NCI-H446 (cell line): ENCODE measurements at regions not wholly inside any gene's neighbourhood (a gene's known extent, or its start where the extent isn't known, plus 50 kb on each side); places are given as distances from the start of the nearest gene placed in this dataset.
"Not testable (repeated sequence)": the region's sequence is repeated elsewhere in the genome, so short reads cannot be mapped to it uniquely, and the experiment has no call there.

Source experiments
- DNase-seq, 2 experiments: peaks; one replicate each; lab custom pipeline; 2025; lab: John Stamatoyannopoulos, UW

DNA sequence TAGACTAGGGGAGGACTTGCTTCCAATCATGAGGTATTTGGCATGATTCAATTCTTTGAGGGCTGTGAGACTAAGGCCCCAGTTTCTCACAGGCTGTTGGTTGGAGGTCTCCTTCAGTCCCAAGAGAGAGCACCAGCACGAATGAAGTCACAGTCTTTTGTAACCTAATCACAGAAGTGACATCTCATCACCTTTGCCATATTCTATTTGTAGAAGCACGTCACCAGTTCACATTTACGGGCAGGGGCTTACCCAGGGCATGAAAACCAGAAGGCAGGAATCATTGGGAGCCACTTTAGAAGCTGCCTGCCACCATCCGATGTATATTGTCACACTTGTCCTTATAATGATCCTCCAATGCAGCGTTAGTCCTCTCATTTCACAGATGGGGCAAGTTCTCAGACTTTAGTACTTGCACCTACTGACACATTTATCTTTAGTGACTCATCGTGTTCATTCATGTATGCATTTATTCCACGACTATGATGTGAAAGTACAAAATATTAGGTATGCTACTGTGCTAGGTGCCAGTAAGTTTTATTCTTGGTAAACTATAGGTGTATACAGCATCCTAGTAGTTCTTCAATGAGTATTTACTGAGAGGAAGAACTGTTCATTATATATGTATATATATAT lies 163.8 kb upstream of the PGRMC2 start:
- DNase-seq, result no peak

DNA sequence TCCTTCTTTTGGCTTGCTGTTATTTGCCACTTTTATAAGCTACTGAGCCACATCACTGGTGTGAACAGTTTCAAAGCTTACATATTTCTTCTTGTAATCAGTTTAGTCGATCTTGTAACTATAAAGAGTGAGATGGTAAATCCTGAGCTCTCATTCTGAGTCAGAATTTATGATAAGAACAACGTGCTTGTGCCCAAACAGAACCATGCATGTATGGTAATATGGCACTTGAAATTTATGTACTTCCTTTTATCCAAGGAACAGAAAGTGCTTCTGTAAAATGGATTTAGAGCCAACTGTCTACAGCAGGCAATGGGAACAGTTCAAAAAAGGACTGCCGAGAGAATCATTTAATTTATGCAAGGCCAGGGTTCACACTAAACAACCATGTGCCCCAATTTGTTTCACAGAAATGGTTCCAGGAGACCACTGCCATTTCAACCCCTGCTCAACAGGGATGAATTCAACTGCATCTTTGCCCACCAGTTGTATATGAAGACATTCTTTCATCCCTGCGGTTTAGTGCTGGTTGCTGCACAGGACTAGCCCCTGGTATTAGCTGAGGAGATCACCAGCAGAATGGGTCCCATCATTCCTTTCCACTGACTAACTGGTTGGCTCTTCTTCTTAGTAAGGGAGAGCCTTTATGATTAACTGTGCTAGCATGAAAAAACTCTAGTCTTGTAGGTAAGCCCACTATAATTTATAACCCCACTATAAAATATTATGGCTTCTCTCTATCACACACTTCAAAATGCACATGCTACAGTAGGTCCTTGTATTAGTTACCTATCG lies 162.9 kb upstream of the PGRMC2 start:
- no peak for DNase-seq

DNA sequence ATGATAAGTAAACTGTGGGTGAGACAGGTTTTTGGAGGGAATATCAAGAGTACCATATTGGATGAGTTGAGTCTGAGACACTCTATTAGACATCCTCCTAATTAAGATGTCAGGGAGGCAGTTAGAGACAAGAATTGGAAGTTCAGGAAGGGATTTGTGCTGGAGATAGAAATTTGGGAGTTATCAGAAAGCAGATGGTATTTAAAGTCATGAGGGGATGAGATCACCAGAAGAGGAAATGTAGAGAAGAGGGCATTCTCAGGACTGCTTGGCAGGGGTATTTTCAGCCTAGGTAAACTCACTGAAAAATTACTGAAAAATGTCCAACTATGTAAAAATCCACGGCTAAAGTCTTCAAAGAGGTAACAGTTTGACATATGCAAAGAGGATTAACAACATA lies 161.6 kb upstream of the PGRMC2 start:
- no peak for DNase-seq

DNA sequence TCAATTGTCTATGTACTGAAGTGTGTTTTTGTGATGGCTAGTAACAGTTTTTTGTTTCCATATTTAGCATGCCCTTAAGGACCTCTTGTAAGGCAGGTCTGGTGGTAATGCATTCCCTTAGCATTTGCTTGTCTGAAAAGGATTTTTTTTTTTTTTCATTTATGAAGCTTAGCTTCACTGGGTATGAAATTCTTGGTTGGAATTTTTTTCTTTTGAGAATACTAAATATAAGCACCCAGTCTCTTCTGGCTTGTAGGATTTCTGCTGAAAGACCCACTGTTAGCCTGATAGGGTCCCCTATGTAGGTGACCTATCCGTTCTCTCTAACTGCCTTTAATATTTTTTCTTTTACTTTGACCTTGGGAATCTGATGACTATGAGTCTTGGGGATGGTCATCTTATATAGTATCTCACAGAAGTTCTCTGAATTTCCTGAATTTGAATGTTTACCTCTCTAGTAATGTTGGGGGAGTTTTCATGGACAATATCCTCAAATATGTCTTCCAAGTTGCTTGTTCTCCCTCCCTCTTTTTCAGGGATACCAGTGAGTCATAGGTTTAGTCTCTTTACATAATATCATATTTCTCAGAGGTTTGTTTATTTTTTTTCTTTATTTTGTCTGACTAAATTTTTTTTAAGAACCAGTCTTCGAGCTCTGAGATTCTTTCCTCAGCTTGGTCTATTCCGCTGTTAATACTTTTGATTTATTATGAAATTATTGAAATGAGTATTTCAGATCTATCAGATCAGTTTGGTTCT lies 157.1 kb upstream of the PGRMC2 start:
- no peak for DNase-seq

DNA sequence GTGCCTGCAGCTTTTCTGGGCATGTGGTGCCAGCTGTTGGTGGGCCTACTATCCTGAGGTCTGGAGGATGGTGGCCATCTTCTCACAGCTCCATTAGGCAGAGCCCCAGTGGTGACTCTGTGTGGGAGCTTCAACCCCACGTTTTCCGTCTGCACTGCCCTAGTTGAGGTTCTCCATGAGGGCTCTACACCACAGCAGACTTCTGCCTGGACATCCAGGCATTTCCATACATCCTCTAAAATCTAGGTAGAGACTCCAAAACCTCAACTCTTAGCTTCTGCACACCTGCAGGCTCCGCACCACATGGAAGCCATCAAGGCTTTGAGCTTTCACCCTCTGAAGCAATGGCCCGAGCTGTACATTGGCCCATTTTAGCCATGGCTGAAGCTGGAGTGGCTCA lies 153.3 kb upstream of the PGRMC2 start:
- DNase-seq, result no peak

DNA sequence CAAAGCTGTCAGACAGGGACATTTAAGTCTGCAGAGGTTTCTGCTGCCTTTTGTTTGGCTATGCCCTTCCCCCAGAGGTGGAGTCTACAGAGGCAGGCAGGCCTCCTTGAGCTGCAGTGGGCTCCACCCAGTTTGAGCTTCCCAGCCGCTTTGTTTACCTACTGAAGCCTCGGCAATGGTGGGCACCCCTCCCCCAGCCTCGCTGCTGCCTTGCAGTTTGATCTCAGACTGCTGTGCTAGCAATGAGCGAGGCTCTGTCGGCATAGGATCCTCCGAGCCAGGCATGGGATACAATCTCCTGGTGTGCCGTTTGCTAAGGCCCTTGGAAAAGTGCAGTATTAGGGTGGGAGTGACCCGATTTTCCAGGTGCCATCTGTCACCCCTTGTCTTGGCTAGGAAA lies 149.4 kb upstream of the PGRMC2 start:
- DNase-seq, result not testable (repeated sequence)

DNA sequence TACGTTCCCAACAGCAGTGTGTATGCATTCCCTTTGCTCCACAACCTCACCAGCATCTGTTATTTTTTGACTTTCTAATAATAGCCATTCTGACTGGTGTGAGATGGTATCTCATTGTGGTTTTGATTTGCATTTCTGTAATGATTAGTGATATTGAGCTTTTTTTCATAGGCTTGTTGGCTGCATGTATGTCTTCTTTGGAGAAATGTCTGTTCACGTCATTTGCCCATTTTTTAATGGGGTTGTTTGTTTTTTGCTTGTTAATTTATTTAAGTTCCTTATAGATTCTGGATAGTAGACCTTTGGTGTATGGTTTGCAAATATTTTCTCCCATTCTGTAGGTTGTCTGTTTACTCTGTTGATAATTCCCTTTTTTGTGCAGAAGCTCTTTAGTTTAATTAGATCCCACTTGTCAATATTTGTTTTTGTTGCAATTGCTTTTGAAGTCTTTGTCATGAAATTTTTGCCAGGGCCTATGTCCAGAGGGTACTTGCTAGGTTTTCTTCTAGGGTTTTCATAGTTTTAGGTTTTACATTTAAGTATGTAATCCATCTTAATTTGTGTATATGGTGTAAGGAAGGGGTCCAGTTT lies 141.5 kb upstream of the PGRMC2 start:
- DNase-seq, result not testable (repeated sequence)

DNA sequence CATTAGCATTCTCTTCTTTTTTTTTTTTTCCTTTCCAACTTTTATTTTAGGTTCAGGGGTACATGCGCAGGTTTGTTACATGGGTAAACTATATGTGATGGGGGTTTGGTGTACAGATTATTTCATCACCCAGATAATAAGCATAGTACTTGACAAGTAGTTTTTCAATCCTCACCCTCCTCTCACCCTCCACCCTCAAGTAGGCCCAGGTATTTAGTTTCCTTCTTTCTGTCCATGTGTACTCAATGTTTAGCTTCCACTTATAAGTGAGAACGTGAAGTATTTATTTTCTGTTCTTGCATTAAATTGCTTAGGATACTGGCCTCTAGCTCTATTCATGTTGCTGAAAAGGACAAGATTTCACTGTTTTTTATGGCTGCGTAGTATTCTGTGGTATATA lies 140.8 kb upstream of the PGRMC2 start:
- DNase-seq, result no peak

DNA sequence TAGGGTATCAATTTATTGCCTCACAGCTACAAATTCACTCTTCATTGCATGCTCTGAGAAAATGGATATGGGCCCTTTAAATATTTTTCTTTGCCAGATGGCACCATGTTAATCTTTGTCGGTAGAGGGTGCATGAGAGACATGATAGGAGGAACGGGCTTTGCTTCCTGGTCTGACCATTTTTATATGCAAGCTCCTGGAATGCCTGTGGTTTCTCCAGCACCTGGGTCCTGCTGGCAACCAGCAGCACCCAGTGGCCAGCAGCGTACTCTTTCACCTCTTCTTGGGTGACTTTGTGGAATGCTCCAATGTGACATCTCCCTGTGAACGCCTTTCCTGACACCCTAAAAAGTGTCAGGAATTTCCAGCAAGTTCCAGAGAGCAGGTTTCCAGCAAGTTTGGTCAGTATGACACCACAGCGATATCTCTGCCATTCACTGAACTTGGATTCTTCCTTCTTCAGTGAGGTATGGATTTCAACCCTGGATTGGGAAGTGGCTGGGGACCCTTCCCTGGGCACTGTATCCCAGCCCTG lies 140.3 kb upstream of the PGRMC2 start:
- peak; percentile 5 to 60 for DNase-seq

DNA sequence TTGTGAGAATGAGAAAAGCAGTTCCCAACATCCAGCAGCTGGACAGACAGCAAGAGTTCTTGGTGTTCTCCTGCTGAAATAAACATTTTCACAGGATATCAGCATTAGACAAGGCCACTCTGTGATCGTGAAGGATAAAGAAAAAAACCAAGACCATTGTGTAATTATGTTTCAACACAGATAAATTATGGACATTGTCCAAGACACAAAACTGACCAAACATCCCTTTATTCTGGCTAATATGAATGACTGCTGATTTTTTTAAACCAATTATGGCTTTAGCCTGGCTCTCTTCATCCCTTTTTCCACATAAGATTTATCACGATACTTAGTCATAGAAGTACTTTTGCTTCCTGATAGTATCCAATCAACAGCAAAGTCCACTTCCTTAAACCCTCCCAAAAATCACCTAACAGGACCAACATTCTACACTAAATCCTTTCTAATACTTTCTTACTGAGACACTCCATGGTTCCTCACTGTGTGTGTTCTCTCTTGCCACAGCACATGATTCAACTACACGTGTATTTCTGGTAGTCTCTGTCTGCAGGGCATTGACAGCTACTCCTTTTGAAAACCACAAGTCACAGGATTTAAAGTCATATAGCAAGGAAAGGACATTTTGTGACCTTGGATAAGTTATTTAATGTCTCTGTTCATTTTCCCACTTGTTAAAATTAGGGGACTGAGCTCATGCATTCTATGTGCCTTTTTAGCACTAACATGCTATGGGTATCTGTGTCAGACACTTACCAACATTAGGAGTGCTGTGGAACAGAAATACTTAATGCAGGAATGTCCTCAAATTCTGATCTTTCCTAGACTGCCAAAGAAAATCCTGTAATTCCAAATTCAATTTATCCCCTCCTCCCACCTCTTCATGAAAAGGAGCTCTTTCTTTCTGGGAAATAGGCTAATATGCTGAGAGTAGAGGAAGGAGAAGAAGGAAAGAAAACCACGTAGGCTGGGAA lies 137.2 kb upstream of the PGRMC2 start:
- no peak for DNase-seq

DNA sequence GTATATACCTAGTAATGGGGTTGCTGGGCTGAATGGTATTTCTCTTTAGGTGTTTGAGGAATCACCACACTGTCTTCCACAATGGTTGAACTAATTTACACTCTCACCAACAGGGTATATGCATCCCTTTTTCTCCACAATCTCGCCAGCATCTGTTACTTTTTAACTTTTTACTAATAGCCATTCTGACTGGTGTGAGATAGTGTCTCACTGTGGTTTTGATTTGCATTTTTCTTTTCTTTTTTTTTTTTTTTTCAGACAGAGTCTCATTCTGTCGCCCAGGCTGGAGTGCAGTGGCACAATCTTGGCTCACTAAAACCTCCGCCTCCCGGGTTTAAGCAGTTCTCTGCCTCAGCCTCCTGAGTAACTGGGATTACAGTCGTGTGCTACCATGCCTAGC lies 134.7 kb upstream of the PGRMC2 start:
- not testable (repeated sequence) for DNase-seq

DNA sequence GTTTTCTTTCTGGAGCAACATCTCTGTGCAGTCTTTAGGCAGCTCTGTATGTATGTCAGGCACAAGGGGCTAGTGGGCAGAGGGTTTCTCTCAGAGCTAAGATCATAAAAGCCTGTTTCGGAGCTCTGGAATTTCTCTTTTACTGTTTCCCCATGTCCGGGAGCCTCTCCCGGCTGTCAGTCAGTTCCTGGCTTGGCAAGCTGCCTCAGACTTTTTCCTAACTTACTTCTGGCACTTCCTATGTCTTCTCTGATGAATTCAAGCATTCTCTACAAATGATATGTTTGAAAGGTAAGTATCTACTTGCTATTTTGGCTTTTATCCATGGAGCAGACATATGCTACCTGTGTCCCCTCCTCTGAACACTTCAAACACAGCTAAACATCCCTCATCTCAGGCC lies 129.3 kb upstream of the PGRMC2 start:
- DNase-seq, result peak in 1 of 2 experiments; percentile 0

DNA sequence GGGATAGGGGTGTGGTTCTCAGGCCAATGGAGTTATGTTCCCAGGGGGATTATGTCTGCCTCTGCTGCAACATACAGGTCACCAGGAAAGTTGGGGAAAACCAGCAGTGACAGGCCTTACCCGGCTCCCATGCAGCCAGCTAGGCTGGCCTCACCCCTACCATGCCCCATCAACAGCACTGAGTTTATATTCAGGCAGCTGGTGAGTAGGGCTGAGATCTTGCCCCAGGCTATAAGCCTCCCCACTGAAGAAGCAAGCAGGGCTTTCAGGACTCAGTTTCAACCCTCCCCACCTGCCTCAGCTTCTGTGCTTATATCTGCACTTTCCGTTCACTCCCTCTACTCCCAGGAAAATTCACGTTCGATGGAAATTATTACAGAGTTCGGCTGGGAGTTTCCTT lies 122.4 kb upstream of the PGRMC2 start:
- DNase-seq, result no peak

DNA sequence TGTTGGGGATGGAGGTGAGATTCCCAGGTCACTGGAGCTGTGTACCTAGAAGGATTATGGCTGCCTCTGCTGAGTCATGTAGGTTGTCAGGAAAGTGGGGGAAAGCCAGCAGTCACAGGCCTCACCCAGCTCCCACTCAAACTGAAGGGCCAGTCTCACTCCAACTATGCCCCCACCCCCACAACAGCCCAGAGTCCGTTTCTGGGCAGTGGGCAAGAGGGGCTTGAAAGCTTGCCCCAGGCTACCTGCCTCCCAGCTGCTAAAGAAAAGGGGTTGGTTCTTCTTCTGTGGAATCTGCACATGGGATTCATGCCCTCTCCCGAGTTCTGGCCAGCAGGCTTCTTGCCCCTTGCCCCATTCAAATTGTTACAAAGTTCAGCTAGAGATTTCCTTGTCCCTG lies 116.0 kb upstream of the PGRMC2 start:
- DNase-seq, result no peak

DNA sequence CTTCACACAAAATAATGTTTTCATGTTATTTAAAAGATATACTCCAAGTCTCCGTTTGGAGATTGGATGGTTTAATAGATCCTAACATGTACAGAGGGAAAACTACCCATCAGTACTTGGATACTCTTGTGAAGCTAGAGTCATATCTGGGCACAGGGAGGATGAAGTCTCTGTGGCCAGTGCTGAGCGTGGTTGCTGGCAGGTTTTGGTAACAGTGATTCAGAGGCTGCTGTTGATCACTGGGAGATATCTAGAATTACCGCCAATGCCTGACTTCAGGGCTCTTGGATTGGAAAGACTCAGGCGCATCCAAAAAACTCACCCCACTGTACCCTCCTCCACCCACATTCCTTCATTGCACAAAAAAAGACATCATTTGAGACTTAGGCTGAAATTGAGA lies 107.2 kb upstream of the PGRMC2 start:
- peak in 1 of 2 experiments; percentile 15 for DNase-seq

DNA sequence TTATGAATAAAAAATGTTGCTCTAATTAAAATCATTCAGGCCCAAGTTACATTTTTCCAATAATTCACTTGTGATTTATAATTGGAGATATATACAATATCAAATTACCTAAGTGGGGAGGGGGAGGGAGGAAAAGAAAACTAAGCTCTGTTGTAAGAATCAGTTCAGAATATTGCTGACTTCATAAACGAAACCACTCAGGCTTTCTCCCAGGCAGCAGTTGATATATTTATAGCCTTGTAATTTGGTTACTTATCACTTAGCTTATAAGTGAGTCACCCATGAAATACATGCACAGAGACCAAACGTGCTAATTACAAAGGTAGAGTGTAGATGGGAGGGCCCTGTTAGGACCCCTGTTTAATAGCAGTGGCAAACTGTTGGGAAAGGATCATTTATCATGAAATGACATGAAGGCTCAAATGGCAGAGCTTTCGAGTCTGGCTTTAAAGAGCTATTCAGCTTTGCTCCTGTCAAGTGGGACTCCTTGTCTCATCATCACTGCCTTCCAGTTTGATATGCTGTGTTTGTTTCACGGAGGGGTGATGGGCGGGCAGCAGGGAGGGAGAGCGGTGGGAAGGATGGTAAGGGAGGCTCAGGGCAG lies 105.6 kb upstream of the PGRMC2 start:
- DNase-seq, result peak; percentile 17 to 66

DNA sequence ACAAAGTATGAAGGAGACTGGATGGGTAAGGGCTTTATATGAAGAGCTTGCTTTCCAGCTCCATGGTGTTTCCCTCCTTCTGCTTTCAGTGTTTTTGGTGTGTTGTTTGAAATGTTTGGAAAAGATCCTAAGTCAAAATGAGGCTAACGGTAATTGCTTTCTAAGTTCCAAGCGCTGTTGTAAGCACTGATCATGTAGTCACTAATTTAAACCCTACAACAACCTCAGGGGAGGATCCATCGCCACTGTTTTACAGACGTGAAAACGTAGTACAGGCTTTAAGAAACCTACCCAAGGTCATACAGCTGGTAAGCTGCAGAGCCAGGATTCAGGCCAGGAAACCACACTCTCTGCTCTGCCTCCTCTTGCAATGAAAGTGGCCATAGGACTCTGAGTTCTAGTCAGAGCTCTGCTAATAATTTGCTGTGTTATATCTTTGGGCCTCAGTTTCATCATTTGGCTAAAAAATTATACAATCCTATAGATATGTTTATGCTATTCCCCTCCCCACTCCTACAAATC lies 102.9 kb upstream of the PGRMC2 start:
- DNase-seq, result no peak

DNA sequence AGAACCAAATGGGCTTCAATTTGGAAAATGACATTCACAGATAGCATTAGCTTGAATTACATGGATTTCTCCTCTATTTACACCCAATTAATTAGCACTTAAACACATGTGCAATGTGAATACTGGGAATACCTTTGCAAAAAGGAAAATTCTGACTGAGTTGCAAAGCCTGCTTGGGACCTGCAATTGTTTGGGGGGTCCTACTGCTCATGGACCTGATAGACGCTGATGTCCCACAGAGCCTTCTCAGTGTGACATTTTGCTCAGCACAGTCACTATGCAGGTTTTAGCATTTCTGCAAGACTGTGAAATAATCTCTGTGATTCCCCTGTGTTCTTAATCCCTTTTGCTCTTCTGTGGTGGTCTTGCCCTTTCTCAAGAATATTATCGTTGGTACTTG lies 101.2 kb upstream of the PGRMC2 start:
- no peak for DNase-seq

DNA sequence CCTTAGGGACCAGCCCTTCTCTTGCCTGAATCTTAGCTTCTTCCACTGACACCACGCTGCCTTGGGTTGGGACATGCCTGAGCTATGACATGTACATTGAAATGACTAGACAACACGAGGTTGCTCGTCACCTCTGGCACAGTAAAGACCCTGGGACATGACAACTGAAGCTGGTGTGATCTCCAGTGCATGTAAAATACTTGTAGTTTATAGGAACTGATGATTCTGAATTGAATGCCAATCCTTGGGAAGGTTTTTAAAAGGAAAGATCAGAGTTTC lies 100.7 kb upstream of the PGRMC2 start:
- no peak for DNase-seq

DNA sequence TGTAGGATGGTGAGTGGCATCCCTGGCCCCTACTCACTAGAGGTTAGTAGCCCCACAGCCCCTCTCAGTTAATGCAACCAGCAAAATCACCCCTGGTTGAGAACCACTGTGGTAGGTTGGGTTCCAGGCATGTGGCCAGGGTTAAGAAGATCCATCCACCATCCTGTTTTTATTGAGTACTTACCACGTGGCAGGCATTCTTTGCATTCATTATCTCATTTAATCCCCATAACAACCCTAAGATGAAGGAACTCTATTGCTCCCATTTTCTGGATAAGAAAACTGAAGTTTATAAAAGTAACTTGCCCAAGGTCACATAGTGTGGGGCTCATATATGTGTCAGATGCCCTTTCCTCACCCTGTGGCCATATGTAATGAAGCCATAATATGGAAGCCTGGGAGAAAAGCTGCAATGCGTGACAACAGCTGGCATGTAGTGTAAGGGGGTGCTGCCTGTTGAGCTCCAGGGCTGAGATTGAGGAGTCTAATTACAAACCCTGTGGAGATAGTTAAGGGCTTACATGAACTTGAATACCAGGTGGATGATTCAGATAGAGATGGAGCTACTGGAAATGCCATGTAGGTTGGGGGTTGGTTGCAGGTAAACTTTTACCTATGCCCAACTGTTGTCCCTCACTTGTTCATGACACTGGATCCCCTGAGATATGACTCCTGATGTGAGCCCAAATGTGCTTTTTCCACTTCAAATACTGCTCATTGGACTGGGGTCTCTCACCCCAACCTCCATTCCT lies 100.2 kb upstream of the PGRMC2 start:
- peak; percentile 44 to 67 for DNase-seq
